Breast epithelium (tissue), 4 donors: ENCODE measurements at regions not wholly inside any gene's neighbourhood (a gene's known extent, or its start where the extent isn't known, plus 50 kb on each side); places are given as distances from the start of the nearest gene placed in this dataset.

Source experiments
- DNase-seq, 2 donors: peaks; one replicate each; pipeline ENCODE4 v3.0.0-alpha.2; 2019; ENCODE audit warnings: low spot score in 2 of 2
- H3K27ac ChIP-seq, 2 donors: fragments of 200-600 bp; sonication (generic) in 1 of 2; one replicate each; pipeline ENCODE4 v1.5.1; 2016 to 2019; ENCODE audit warnings: mild to moderate bottlenecking in 1 of 2
- H3K27me3 ChIP-seq, 2 donors: fragments of 200-600 bp; sonication (generic) in 1 of 2; one replicate each; pipeline versions ENCODE4 v1.5.1 to v1.6.0; 2017 to 2019; ENCODE audit warnings: control low read depth in 1 of 2, mild to moderate bottlenecking in 1 of 2
- H3K36me3 ChIP-seq: fragments of 200-600 bp; one replicate; pipeline ENCODE4 v1.5.1; 2019
- H3K4me1 ChIP-seq, 2 donors: fragments of 200-600 bp; sonication (generic); one replicate each; pipeline ENCODE4 v1.5.1; 2016 to 2019; ENCODE audit warnings: control low read depth in 1 of 2
- H3K4me3 ChIP-seq, 3 donors: fragments of 200-600 bp; sonication (generic); 1 replicate in 2 of 3; 2 replicates in 1 of 3; pipeline ENCODE4 v1.5.1; 2016 to 2019; ENCODE audit warnings: mild to moderate bottlenecking in 3 of 3, moderate library complexity in 2 of 3
- H3K9me3 ChIP-seq, 2 donors: fragments of 200-600 bp; sonication (generic) in 1 of 2; one replicate each; pipeline ENCODE4 v1.5.1; 2016 to 2019; ENCODE audit warnings: control low read depth in 1 of 2
- CTCF ChIP-seq, 3 donors: fragments of 450-650 bp; IDR thresholded peaks; one replicate each; pipeline ENCODE4 v1.5.1; 2016 to 2017; ENCODE audit warnings: antibody characterized with exemption in 3 of 3, mild to moderate bottlenecking in 3 of 3, moderate library complexity in 3 of 3
- POLR2A ChIP-seq: fragments of 450-650 bp; IDR thresholded peaks from one replicate; pipeline ENCODE4 v1.6.1; 2016; ENCODE audit warnings: antibody characterized with exemption, mild to moderate bottlenecking, moderate library complexity
- POLR2AphosphoS5 ChIP-seq, 3 donors: sonication (generic); formaldehyde crosslinking; IDR thresholded peaks; one replicate each; pipeline ENCODE4 v1.6.1; 2017; ENCODE audit warnings: antibody characterized with exemption in 3 of 3
- intact Hi-C: fragments of 100-400 bp; cut with DNase I; formaldehyde crosslinking; loops from one replicate; pipeline ENCODE4 v1.15.1; 2023; ENCODE audit warnings: low total_unique reads

- no peak overlapping the region for H3K27ac ChIP-seq
- intact Hi-C loops = no loop called here
- no peak for DNase-seq
- H3K4me1 ChIP-seq = no peaks in the 10 kb centered on the region
- no peaks in the 10 kb centered on the region for H3K9me3 ChIP-seq
- H3K36me3 ChIP-seq = no peaks in the 10 kb centered on the region
- H3K27me3 ChIP-seq = no peaks in the 10 kb centered on the region
- TF ChIP-seq POLR2AphosphoS5 (IDR thresholded peaks at IDR 0.05) (no peak), CTCF (IDR thresholded peaks at IDR 0.05) (no peak), POLR2A (no peak)
- H3K4me3 ChIP-seq = no peak overlapping the region
Observed at GRCh38 chr5:145076040-145076439, 759.1 kb downstream of the PRELID2 start.

- Histone ChIP-seq H3K27ac (no peak overlapping the region), H3K9me3 (no peaks in the 10 kb centered on the region), H3K4me3 (no peak overlapping the region), H3K36me3 (no peaks in the 10 kb centered on the region), H3K4me1 (no peaks in the 10 kb centered on the region), H3K27me3 (no peaks in the 10 kb centered on the region)
- DNase-seq = no peak
- TF ChIP-seq POLR2A (no peak), CTCF (IDR thresholded peaks at IDR 0.05) (no peak), POLR2AphosphoS5 (IDR thresholded peaks at IDR 0.05) (no peak)
- intact Hi-C loops = no loop called here
Observed at GRCh38 chr5:145072889-145073288, 762.3 kb downstream of the PRELID2 start.

GRCh38 chr5:145068721-145069120, 766.4 kb downstream of the PRELID2 start:
- no peak for TF ChIP-seq POLR2A
- TF ChIP-seq CTCF (IDR thresholded peaks at IDR 0.05) = no peak
- TF ChIP-seq POLR2AphosphoS5 (IDR thresholded peaks at IDR 0.05) = no peak
- Histone ChIP-seq H3K4me1 (no peaks in the 10 kb centered on the region), H3K9me3 (no peaks in the 10 kb centered on the region), H3K36me3 (no peaks in the 10 kb centered on the region), H3K27me3 (no peaks in the 10 kb centered on the region), H3K4me3 (no peak overlapping the region), H3K27ac (no peak overlapping the region)
- DNase-seq = no peak
- intact Hi-C loops = loop anchor here (10.0 kb wide), 1 partner anchor 1446 kb away; the partner anchor contains the start of gene GPR151

GRCh38 chr5:145062280-145063062, 772.7 kb downstream of the PRELID2 start:
- H3K36me3 ChIP-seq = no peaks in the 10 kb centered on the region
- no peaks in the 10 kb centered on the region for H3K27me3 ChIP-seq
- intact Hi-C loops = loop anchor here (10.0 kb wide), 1 partner anchor 1452 kb away; the partner anchor contains the start of gene GPR151
- no peak overlapping the region for H3K4me3 ChIP-seq
- no peaks in the 10 kb centered on the region for H3K9me3 ChIP-seq
- H3K27ac ChIP-seq = no peak overlapping the region
- H3K4me1 ChIP-seq = no peaks in the 10 kb centered on the region
- DNase-seq = no peak
- TF ChIP-seq CTCF (IDR thresholded peaks at IDR 0.05) (no peak), POLR2A (no peak), POLR2AphosphoS5 (IDR thresholded peaks at IDR 0.05) (no peak)

- H3K27me3 ChIP-seq = no peaks in the 10 kb centered on the region
- intact Hi-C loops = no loop called here
- H3K27ac ChIP-seq = no peak overlapping the region
- H3K4me3 ChIP-seq = no peak overlapping the region
- no peak for DNase-seq
- no peaks in the 10 kb centered on the region for H3K9me3 ChIP-seq
- H3K36me3 ChIP-seq = no peaks in the 10 kb centered on the region
- no peaks in the 10 kb centered on the region for H3K4me1 ChIP-seq
- TF ChIP-seq CTCF (IDR thresholded peaks at IDR 0.05) (no peak), POLR2A (no peak), POLR2AphosphoS5 (IDR thresholded peaks at IDR 0.05) (no peak)
Observed at GRCh38 chr5:145056800-145057199, 778.3 kb downstream of the PRELID2 start.
